OCI-LY7 (cell line): ENCODE measurements at regions not wholly inside any gene's neighbourhood (a gene's known extent, or its start where the extent isn't known, plus 50 kb on each side); places are given as distances from the start of the nearest gene placed in this dataset.

Experiments
- BruUV-seq: library from RNA; stranded (reverse); fragments of 400-500 nt; replicated peaks from 2 replicates; lab custom pipeline; 2021; lab: Mats Ljungman, UMichigan
- CTCF ChIA-PET: fragments of 300-600 bp; sonication (Branson Sonifier 250); formaldehyde crosslinking; loops from one replicate; lab custom pipeline; 2022; ENCODE audit warnings: antibody characterized with exemption; ENCODE audit not compliant: unreplicated experiment; lab: Charles Lee
- POLR2A ChIA-PET: fragments of 300-600 bp; sonication (Branson Sonifier 250); formaldehyde crosslinking; loops from one replicate; lab custom pipeline; 2022; ENCODE audit warnings: antibody characterized with exemption; lab: Charles Lee
- DNase-seq: peaks from one replicate; pipeline ENCODE4 v3.0.0-alpha.2; 2015; ENCODE audit warnings: low spot score
- H2AFZ ChIP-seq: fragments of 200-600 bp; sonication (generic), shearing (Covaris generic); 2 replicates; pipeline ENCODE4 v1.6.1; 2014; ENCODE audit warnings: mild to moderate bottlenecking, antibody characterized with exemption, low read length, moderate library complexity
- H3K27ac ChIP-seq: fragments of 200-600 bp; sonication (generic); 2 replicates; pipeline ENCODE4 v1.5.1; 2014; ENCODE audit warnings: mixed run types, low read depth, mild to moderate bottlenecking, moderate library complexity, low read length, inconsistent platforms; ENCODE audit not compliant: poor library complexity, severe bottlenecking
- H3K36me3 ChIP-seq: fragments of 200-600 bp; sonication (generic); 2 replicates; pipeline ENCODE4 v1.6.1; 2014; ENCODE audit warnings: mild to moderate bottlenecking, antibody characterized with exemption, low read length, moderate library complexity, mixed read lengths; ENCODE audit not compliant: insufficient read depth
- H3K4me1 ChIP-seq: fragments of 200-600 bp; sonication (generic); 2 replicates; pipeline ENCODE4 v1.5.1; 2014; ENCODE audit warnings: mild to moderate bottlenecking, low read length; ENCODE audit not compliant: insufficient read depth, poor library complexity, severe bottlenecking
- H3K4me2 ChIP-seq: fragments of 200-600 bp; sonication (generic); 2 replicates; pipeline ENCODE4 v1.6.1; 2014; ENCODE audit warnings: mild to moderate bottlenecking, low read length
- H3K4me3 ChIP-seq: fragments of 200-600 bp; sonication (generic); 2 replicates; pipeline ENCODE4 v1.5.1; 2014; ENCODE audit warnings: mild to moderate bottlenecking, low read depth, low read length; ENCODE audit not compliant: poor library complexity, severe bottlenecking
- H3K79me2 ChIP-seq: fragments of 200-600 bp; sonication (generic); 2 replicates; pipeline ENCODE4 v1.6.1; 2016; ENCODE audit warnings: low read depth, mild to moderate bottlenecking, low read length, moderate library complexity, mixed read lengths; ENCODE audit not compliant: insufficient read depth
- H3K9me2 ChIP-seq: fragments of 200-600 bp; sonication (generic); 2 replicates; pipeline ENCODE4 v1.6.1; 2016; ENCODE audit warnings: mild to moderate bottlenecking, low read length, mixed read lengths; ENCODE audit not compliant: insufficient read depth
- H3K9me3 ChIP-seq: fragments of 200-600 bp; sonication (generic); 2 replicates; pipeline ENCODE4 v1.6.1; 2014; ENCODE audit warnings: mild to moderate bottlenecking, mixed run types, low read length, mixed read lengths
- H4K20me1 ChIP-seq: fragments of 200-600 bp; sonication (generic); 2 replicates; pipeline ENCODE4 v1.6.1; 2014; ENCODE audit warnings: mild to moderate bottlenecking, antibody characterized with exemption, low read length, moderate library complexity, mixed read lengths; ENCODE audit not compliant: insufficient read depth
- EZH2phosphoT487 ChIP-seq: fragments of 200-600 bp; sonication (generic); IDR thresholded peaks from 2 replicates; pipeline ENCODE4 v1.6.1; 2018; ENCODE audit warnings: low read depth, borderline replicate concordance, mild to moderate bottlenecking, mixed run types, antibody characterized with exemption, low read length, moderate library complexity, mixed read lengths
- intact Hi-C: fragments of 100-400 bp; cut with micrococcal nuclease; formaldehyde crosslinking; loops from one replicate; pipeline ENCODE4 v1.10.0; 2022; ENCODE audit not compliant: unreplicated experiment
- TF ChIP-seq, protein P1 (sequence below): fragments of 200-600 bp; sonication (generic); conservative IDR thresholded peaks from 2 replicates; pipeline ENCODE4 v1.5.1; 2014; ENCODE audit warnings: mild to moderate bottlenecking, antibody characterized with exemption, low read length, moderate library complexity, mixed read lengths

DNA sequence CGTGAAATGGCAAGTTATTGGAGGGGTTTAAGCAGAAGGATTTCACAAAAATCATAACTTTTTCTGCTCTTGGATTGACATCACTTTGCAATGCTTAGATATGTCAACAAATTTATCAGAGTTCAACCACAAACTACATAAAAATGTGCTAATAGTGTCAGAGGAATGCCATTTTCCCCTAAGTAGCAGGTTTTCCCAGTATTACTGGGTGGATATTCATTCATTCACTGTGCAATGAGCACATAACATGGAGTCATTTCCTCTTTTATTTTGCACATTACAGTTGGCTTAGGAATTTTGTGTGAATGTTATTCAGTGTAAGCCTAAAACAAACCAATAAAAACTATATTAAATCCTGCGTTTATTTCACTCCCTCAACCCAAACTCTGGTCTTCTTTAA, 537.3 kb upstream of the MCTP2 start:
- DNase-seq, result no peak
- no peaks in the 10 kb centered on the region for H3K36me3 ChIP-seq
- no peak for TF ChIP-seq EZH2phosphoT487
- TF ChIP-seq, protein P1, sequence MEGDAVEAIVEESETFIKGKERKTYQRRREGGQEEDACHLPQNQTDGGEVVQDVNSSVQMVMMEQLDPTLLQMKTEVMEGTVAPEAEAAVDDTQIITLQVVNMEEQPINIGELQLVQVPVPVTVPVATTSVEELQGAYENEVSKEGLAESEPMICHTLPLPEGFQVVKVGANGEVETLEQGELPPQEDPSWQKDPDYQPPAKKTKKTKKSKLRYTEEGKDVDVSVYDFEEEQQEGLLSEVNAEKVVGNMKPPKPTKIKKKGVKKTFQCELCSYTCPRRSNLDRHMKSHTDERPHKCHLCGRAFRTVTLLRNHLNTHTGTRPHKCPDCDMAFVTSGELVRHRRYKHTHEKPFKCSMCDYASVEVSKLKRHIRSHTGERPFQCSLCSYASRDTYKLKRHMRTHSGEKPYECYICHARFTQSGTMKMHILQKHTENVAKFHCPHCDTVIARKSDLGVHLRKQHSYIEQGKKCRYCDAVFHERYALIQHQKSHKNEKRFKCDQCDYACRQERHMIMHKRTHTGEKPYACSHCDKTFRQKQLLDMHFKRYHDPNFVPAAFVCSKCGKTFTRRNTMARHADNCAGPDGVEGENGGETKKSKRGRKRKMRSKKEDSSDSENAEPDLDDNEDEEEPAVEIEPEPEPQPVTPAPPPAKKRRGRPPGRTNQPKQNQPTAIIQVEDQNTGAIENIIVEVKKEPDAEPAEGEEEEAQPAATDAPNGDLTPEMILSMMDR, result no peak
- H3K79me2 ChIP-seq, result no peaks in the 10 kb centered on the region
- no peaks in the 10 kb centered on the region for H4K20me1 ChIP-seq
- H3K4me2 ChIP-seq, result no peak overlapping the region
- no peak overlapping the region for H3K4me3 ChIP-seq
- ChIA-PET CTCF (no interaction called here), POLR2A (interaction anchor here (0.6 kb wide), 1 partner anchor 508 kb away, joined by 3 read pairs; no protein-coding TSS in a partner anchor)
- intact Hi-C loops, result no loop called here
- no peak overlapping the region for H3K27ac ChIP-seq
- no TSS peak for BruUV-seq
- no peak overlapping the region for H2AFZ ChIP-seq
- H3K9me3 ChIP-seq, result no peaks in the 10 kb centered on the region
- no peaks in the 10 kb centered on the region for H3K4me1 ChIP-seq
- H3K9me2 ChIP-seq, result no peaks in the 10 kb centered on the region

DNA sequence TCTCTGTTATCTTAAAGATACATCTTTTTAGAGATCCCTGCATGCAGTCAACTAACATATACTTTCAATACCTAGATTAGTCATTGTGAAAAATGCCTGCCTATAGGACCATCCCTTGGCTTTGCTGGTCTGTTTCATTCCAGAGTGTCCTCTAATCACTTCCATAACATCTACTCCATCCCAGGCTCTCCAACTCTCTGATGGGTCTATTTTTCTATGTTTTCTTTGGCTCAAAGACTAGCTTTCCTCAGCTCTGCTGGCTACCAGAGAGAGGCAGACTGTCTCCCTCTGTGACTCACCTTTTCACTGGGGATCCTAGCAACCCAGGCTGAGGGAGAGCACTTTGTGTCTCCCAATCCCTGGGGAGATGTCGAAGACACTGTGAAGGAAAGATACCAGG, 547.7 kb upstream of the MCTP2 start:
- POLR2A ChIA-PET, result no interaction called here
- intact Hi-C loops, result no loop called here

DNA sequence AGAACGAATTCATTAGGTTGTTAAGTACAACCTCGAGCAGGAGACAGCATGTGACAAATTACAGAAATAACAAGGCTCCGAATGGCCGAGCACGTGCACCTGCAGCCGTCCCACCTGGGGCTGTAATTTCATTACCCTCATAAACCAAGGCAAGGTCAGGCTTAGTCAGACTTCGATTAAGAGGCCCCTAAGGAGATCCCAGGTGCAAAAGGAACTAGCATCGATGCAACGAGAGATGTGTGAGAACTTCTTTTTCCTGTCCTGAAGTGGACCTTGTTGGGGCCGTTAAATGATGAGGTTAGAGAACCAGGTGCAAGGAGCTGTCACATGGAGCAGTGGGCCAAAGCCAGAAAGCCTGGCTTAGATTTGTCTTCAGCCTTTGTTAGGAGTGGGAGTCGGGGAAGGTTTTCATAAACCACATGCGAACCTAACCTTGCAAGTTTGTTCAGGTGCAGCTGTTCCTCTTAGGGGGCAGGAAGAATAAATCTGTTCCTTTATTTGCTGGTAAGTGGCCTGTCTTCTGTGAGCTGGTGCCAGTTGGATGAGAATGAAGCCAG, 559.9 kb upstream of the MCTP2 start:
- intact Hi-C loops, result no loop called here
- BruUV-seq, result no TSS peak
- H3K4me1 ChIP-seq, result no peaks in the 10 kb centered on the region
- DNase-seq, result no peak
- no peak overlapping the region for H3K4me2 ChIP-seq
- no peak overlapping the region for H2AFZ ChIP-seq
- H3K27ac ChIP-seq, result no peak overlapping the region
- TF ChIP-seq, protein P1, result no peak
- TF ChIP-seq EZH2phosphoT487, result no peak
- no peak overlapping the region for H3K4me3 ChIP-seq
- H3K9me2 ChIP-seq, result no peaks in the 10 kb centered on the region
- ChIA-PET POLR2A (no interaction called here), CTCF (no interaction called here)
- no peaks in the 10 kb centered on the region for H3K9me3 ChIP-seq
- no peaks in the 10 kb centered on the region for H3K36me3 ChIP-seq
- no peaks in the 10 kb centered on the region for H3K79me2 ChIP-seq
- H4K20me1 ChIP-seq, result no peaks in the 10 kb centered on the region

More for the DNA sequence above, 547.7 kb upstream of the MCTP2 start:
- H3K4me1 ChIP-seq, result no peaks in the 10 kb centered on the region
- DNase-seq, result no peak
- TF ChIP-seq EZH2phosphoT487, result no peak
- TF ChIP-seq, protein P1, result no peak
- H3K27ac ChIP-seq, result no peak overlapping the region
- no peak overlapping the region for H3K4me2 ChIP-seq
- no peak overlapping the region for H2AFZ ChIP-seq
- CTCF ChIA-PET, result no interaction called here
- H3K9me3 ChIP-seq, result peaks cover 7% of the 10 kb centered on the region; the same call in 1 of the 2 replicates
- no TSS peak for BruUV-seq
- H3K36me3 ChIP-seq, result no peaks in the 10 kb centered on the region
- no peaks in the 10 kb centered on the region for H4K20me1 ChIP-seq
- H3K9me2 ChIP-seq, result no peaks in the 10 kb centered on the region
- no peak overlapping the region for H3K4me3 ChIP-seq
- H3K79me2 ChIP-seq, result no peaks in the 10 kb centered on the region
